ENCODE measurements at regions not wholly inside any gene's neighbourhood (a gene's known extent, or its start where the extent isn't known, plus 50 kb on each side); places are given as distances from the start of the nearest gene placed in this dataset.

DNA sequence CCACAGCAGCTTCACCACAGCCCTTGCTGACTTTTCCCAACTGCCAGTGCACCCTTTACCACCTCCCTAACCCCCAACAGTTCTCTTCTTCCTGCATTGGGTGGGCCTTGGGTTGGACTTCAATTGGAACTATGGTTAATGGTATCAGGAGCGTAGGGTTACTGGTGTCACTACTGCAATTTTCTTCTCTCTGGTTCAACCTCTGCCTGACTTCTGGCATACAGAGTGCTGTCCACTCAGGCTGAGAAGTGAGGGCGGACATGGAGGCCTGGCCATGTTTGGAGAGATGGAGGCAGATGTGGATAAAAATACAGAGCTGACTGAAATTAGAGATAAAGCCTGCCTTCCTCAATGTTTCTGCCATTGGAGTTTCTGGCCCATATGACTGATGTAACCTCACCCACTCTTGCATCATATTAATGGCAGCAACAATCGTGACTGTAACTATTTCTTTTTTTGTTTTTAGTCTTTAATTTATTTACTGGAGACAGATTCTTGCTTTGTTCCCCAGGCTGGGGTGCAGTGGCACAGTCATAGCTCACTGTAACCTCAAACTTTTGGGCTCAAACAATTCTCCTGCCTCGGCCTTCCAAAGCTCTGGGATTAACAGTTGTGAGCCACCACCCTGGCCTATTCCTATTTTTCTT is 87.8 kb downstream of the NAV1 start:
- Histone ChIP-seq H3K27me3 (ENCODE audit: insufficient read depth, low read depth) (no peaks in the 10 kb centered on the region), H3K4me2 (no peak overlapping the region), H3K9me2 (ENCODE audit: insufficient read depth) (no peaks in the 10 kb centered on the region), H3K79me2 (ENCODE audit: low read depth) (no peaks in the 10 kb centered on the region), H2AFZ (no peak overlapping the region), H3F3A (ENCODE audit: insufficient read depth, low read depth) (no peaks in the 10 kb centered on the region; the same call in 1 of the 2 replicates), H3K4me1 (replicated peaks; ENCODE audit: insufficient read depth) (no peaks in the 10 kb centered on the region), H3K27ac (no peak overlapping the region), H4K20me1 (ENCODE audit: insufficient read depth) (no peaks in the 10 kb centered on the region), H3K36me3 (ENCODE audit: low read depth) (no peaks in the 10 kb centered on the region), H3K4me3 (no peak overlapping the region), H3K9me3 (ENCODE audit: insufficient read depth, low read depth) (no peaks in the 10 kb centered on the region; the same call in 1 of the 2 replicates)
- CTCF ChIA-PET = no interaction called here
- no peak for DNase-seq
- intact Hi-C loops (cut with micrococcal nuclease; ENCODE audit: unreplicated experiment) = no loop called here
- TF ChIP-seq EZH2 (IDR thresholded peaks at IDR 0.05; ENCODE audit: low read depth) = no peak
- TF ChIP-seq, protein P1, sequence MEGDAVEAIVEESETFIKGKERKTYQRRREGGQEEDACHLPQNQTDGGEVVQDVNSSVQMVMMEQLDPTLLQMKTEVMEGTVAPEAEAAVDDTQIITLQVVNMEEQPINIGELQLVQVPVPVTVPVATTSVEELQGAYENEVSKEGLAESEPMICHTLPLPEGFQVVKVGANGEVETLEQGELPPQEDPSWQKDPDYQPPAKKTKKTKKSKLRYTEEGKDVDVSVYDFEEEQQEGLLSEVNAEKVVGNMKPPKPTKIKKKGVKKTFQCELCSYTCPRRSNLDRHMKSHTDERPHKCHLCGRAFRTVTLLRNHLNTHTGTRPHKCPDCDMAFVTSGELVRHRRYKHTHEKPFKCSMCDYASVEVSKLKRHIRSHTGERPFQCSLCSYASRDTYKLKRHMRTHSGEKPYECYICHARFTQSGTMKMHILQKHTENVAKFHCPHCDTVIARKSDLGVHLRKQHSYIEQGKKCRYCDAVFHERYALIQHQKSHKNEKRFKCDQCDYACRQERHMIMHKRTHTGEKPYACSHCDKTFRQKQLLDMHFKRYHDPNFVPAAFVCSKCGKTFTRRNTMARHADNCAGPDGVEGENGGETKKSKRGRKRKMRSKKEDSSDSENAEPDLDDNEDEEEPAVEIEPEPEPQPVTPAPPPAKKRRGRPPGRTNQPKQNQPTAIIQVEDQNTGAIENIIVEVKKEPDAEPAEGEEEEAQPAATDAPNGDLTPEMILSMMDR (conservative IDR thresholded peaks at IDR 0.05) = no peak
- BruUV-seq (replicated peaks) = no TSS peak
- POLR2A ChIA-PET (ENCODE audit: unreplicated experiment) = no interaction called here

DNA sequence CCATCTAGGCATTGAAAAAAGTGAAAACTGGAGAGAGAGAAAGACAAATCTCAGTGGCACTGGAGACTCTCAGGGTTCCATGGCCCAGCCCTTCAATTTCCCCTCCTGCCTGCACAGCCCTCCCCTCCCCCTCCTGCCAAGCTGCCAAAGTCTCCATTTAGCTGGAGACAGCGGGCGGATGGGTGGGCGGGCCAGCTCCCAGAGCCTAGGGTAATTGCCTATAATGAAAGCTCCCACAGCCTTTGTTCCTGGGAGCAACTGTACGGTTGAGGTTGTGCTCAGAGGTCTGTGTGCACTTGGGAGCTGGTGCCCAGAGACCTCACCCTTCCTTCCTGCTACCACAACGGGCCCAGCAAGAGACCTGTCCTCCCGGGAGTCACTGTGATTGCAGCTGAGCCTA is 89.6 kb downstream of the NAV1 start:
- ChIA-PET POLR2A (ENCODE audit: unreplicated experiment) (no interaction called here), CTCF (no interaction called here)
- BruUV-seq (replicated peaks) = no TSS peak
- DNase-seq = no peak
- Histone ChIP-seq H3K9me3 (ENCODE audit: insufficient read depth, low read depth) (no peaks in the 10 kb centered on the region; the same call in 1 of the 2 replicates), H3K4me3 (no peak overlapping the region), H3K4me1 (replicated peaks; ENCODE audit: insufficient read depth) (no peaks in the 10 kb centered on the region), H3K79me2 (ENCODE audit: low read depth) (no peaks in the 10 kb centered on the region), H2AFZ (no peak overlapping the region), H4K20me1 (ENCODE audit: insufficient read depth) (no peaks in the 10 kb centered on the region), H3K4me2 (no peak overlapping the region), H3K27me3 (ENCODE audit: insufficient read depth, low read depth) (no peaks in the 10 kb centered on the region), H3K27ac (no peak overlapping the region), H3K36me3 (ENCODE audit: low read depth) (no peaks in the 10 kb centered on the region), H3F3A (ENCODE audit: insufficient read depth, low read depth) (no peaks in the 10 kb centered on the region; the same call in 1 of the 2 replicates), H3K9me2 (ENCODE audit: insufficient read depth) (no peaks in the 10 kb centered on the region)
- TF ChIP-seq EZH2 (IDR thresholded peaks at IDR 0.05; ENCODE audit: low read depth) = no peak
- TF ChIP-seq, protein P1 (conservative IDR thresholded peaks at IDR 0.05) = no peak
- intact Hi-C loops (cut with micrococcal nuclease; ENCODE audit: unreplicated experiment) = no loop called here

DNA sequence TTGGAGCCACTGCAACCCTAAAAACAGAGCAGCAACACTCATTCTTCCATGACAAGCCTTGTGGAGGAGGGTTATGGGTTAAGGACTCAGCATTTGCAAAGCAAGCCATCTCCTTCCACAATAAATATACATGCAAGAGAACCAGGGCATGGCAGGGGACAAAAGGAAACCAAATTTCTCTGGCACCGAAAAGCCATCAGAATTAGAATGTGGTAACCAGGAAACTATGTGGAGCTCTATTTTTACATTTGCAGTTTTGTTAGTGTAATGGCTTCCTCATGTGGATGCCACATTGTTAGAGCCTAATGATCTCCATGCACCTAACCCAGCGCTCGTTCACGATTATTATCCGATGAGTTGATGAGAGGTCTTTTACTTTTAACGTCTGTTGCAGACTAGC is 91.7 kb downstream of the NAV1 start:
- ChIA-PET POLR2A (ENCODE audit: unreplicated experiment) (no interaction called here), CTCF (no interaction called here)
- Histone ChIP-seq H3K27me3 (ENCODE audit: insufficient read depth, low read depth) (no peaks in the 10 kb centered on the region), H3K79me2 (ENCODE audit: low read depth) (no peaks in the 10 kb centered on the region), H4K20me1 (ENCODE audit: insufficient read depth) (no peaks in the 10 kb centered on the region), H3K4me1 (replicated peaks; ENCODE audit: insufficient read depth) (no peaks in the 10 kb centered on the region), H2AFZ (no peak overlapping the region), H3K9me3 (ENCODE audit: insufficient read depth, low read depth) (no peaks in the 10 kb centered on the region; the same call in 1 of the 2 replicates), H3K4me2 (no peak overlapping the region), H3K36me3 (ENCODE audit: low read depth) (no peaks in the 10 kb centered on the region), H3F3A (ENCODE audit: insufficient read depth, low read depth) (no peaks in the 10 kb centered on the region; the same call in 1 of the 2 replicates), H3K4me3 (no peak overlapping the region), H3K9me2 (ENCODE audit: insufficient read depth) (no peaks in the 10 kb centered on the region), H3K27ac (no peak overlapping the region)
- no peak for TF ChIP-seq EZH2 (IDR thresholded peaks at IDR 0.05; ENCODE audit: low read depth)
- TF ChIP-seq, protein P1 (conservative IDR thresholded peaks at IDR 0.05) = no peak
- intact Hi-C loops (cut with micrococcal nuclease; ENCODE audit: unreplicated experiment) = no loop called here
- no peak for DNase-seq
- no TSS peak for BruUV-seq (replicated peaks)
